ENCODE measurements at regions not wholly inside any gene's neighbourhood (a gene's known extent, or its start where the extent isn't known, plus 50 kb on each side); places are given as distances from the start of the nearest gene placed in this dataset.

GRCh38 chr9:89811356-89811755, 206.5 kb downstream of the GADD45G start:
- no peak overlapping the region for H3K27ac ChIP-seq
- TF ChIP-seq FOXP2 (optimal IDR thresholded peaks at IDR 0.05; ENCODE audit: control extremely low read depth, extremely low read length, insufficient read depth) = no peak
- no peak for TF ChIP-seq EZH2 (IDR thresholded peaks at IDR 0.05)
- no peak for TF ChIP-seq POLR2AphosphoS5 (IDR thresholded peaks at IDR 0.05; ENCODE audit: borderline replicate concordance, low read depth, low read length)
- no peak for DNase-seq (ENCODE audit: low read depth, low spot score)
- H3K4me3 ChIP-seq = no peak overlapping the region
- H3K9ac ChIP-seq (ENCODE audit: insufficient read length) = no peak overlapping the region
- H3K36me3 ChIP-seq (ENCODE audit: insufficient read depth, low read length) = no peaks in the 10 kb centered on the region
- H3K9me3 ChIP-seq (ENCODE audit: low read depth, low read length) = no peaks in the 10 kb centered on the region

GRCh38 chr9:89811886-89812450, 207.2 kb downstream of the GADD45G start:
- Histone ChIP-seq H3K27ac (no peak overlapping the region), H3K4me3 (no peak overlapping the region), H3K36me3 (ENCODE audit: insufficient read depth, low read length) (no peaks in the 10 kb centered on the region), H3K9ac (ENCODE audit: insufficient read length) (no peak overlapping the region), H3K9me3 (ENCODE audit: low read depth, low read length) (no peaks in the 10 kb centered on the region)
- no peak for DNase-seq (ENCODE audit: low read depth, low spot score)
- no peak for TF ChIP-seq EZH2 (IDR thresholded peaks at IDR 0.05)
- TF ChIP-seq POLR2AphosphoS5 (IDR thresholded peaks at IDR 0.05; ENCODE audit: borderline replicate concordance, low read depth, low read length) = no peak
- no peak for TF ChIP-seq FOXP2 (optimal IDR thresholded peaks at IDR 0.05; ENCODE audit: control extremely low read depth, extremely low read length, insufficient read depth)

GRCh38 chr9:89812556-89813181, 207.9 kb downstream of the GADD45G start:
- H3K9me3 ChIP-seq (ENCODE audit: low read depth, low read length) = no peaks in the 10 kb centered on the region
- H3K36me3 ChIP-seq (ENCODE audit: insufficient read depth, low read length) = no peaks in the 10 kb centered on the region
- no peak for DNase-seq (ENCODE audit: low read depth, low spot score)
- no peak overlapping the region for H3K9ac ChIP-seq (ENCODE audit: insufficient read length)
- no peak overlapping the region for H3K27ac ChIP-seq
- no peak overlapping the region for H3K4me3 ChIP-seq
- TF ChIP-seq EZH2 (IDR thresholded peaks at IDR 0.05) = no peak
- TF ChIP-seq FOXP2 (optimal IDR thresholded peaks at IDR 0.05; ENCODE audit: control extremely low read depth, extremely low read length, insufficient read depth) = no peak
- TF ChIP-seq POLR2AphosphoS5 (IDR thresholded peaks at IDR 0.05; ENCODE audit: borderline replicate concordance, low read depth, low read length) = no peak

GRCh38 chr9:89813482-89813881, 208.7 kb downstream of the GADD45G start:
- Histone ChIP-seq H3K9me3 (ENCODE audit: low read depth, low read length) (no peaks in the 10 kb centered on the region), H3K9ac (ENCODE audit: insufficient read length) (no peak overlapping the region), H3K4me3 (no peak overlapping the region), H3K27ac (no peak overlapping the region), H3K36me3 (ENCODE audit: insufficient read depth, low read length) (no peaks in the 10 kb centered on the region)
- TF ChIP-seq FOXP2 (optimal IDR thresholded peaks at IDR 0.05; ENCODE audit: control extremely low read depth, extremely low read length, insufficient read depth) (no peak), POLR2AphosphoS5 (IDR thresholded peaks at IDR 0.05; ENCODE audit: borderline replicate concordance, low read depth, low read length) (no peak), EZH2 (IDR thresholded peaks at IDR 0.05) (no peak)
- no peak for DNase-seq (ENCODE audit: low read depth, low spot score)

GRCh38 chr9:89814340-89815040, 209.7 kb downstream of the GADD45G start:
- no peak overlapping the region for H3K4me3 ChIP-seq
- H3K9ac ChIP-seq (ENCODE audit: insufficient read length) = no peak overlapping the region
- H3K36me3 ChIP-seq (ENCODE audit: insufficient read depth, low read length) = no peaks in the 10 kb centered on the region
- no peak for DNase-seq (ENCODE audit: low read depth, low spot score)
- no peak overlapping the region for H3K27ac ChIP-seq
- TF ChIP-seq FOXP2 (optimal IDR thresholded peaks at IDR 0.05; ENCODE audit: control extremely low read depth, extremely low read length, insufficient read depth) = no peak
- no peak for TF ChIP-seq POLR2AphosphoS5 (IDR thresholded peaks at IDR 0.05; ENCODE audit: borderline replicate concordance, low read depth, low read length)
- TF ChIP-seq EZH2 (IDR thresholded peaks at IDR 0.05) = no peak
- no peaks in the 10 kb centered on the region for H3K9me3 ChIP-seq (ENCODE audit: low read depth, low read length)

GRCh38 chr9:89815061-89815902, 210.5 kb downstream of the GADD45G start:
- Histone ChIP-seq H3K4me3 (no peak overlapping the region), H3K27ac (no peak overlapping the region), H3K36me3 (ENCODE audit: insufficient read depth, low read length) (no peaks in the 10 kb centered on the region), H3K9me3 (ENCODE audit: low read depth, low read length) (no peaks in the 10 kb centered on the region), H3K9ac (ENCODE audit: insufficient read length) (no peak overlapping the region)
- DNase-seq (ENCODE audit: low read depth, low spot score) = no peak
- TF ChIP-seq FOXP2 (optimal IDR thresholded peaks at IDR 0.05; ENCODE audit: control extremely low read depth, extremely low read length, insufficient read depth) (no peak), POLR2AphosphoS5 (IDR thresholded peaks at IDR 0.05; ENCODE audit: borderline replicate concordance, low read depth, low read length) (no peak)

- no peak for DNase-seq (ENCODE audit: low read depth, low spot score)
- H3K4me3 ChIP-seq = no peak overlapping the region
- H3K9me3 ChIP-seq (ENCODE audit: low read depth, low read length) = no peaks in the 10 kb centered on the region
- no peak overlapping the region for H3K27ac ChIP-seq
- no peak overlapping the region for H3K9ac ChIP-seq (ENCODE audit: insufficient read length)
- H3K36me3 ChIP-seq (ENCODE audit: insufficient read depth, low read length) = no peaks in the 10 kb centered on the region
- TF ChIP-seq FOXP2 (optimal IDR thresholded peaks at IDR 0.05; ENCODE audit: control extremely low read depth, extremely low read length, insufficient read depth) = no peak
- TF ChIP-seq EZH2 (IDR thresholded peaks at IDR 0.05) = no peak
These were observed 211.2 kb downstream of the GADD45G start for GRCh38 chr9:89815903-89816573.
